IPS DF 6.9 (cell line): ENCODE measurements at regions not wholly inside any gene's neighbourhood (a gene's known extent, or its start where the extent isn't known, plus 50 kb on each side); places are given as distances from the start of the nearest gene placed in this dataset.

Source experiments
- DNase-seq: peaks from one replicate; pipeline ENCODE4 v3.0.0-alpha.2; 2013; ENCODE audit warnings: low read depth, low spot score
- H3K27ac ChIP-seq: one replicate; pipeline ENCODE4 v1.5.1; 2013; ENCODE audit warnings: low read length, control low read depth
- H3K27me3 ChIP-seq: 2 replicates; pipeline ENCODE4 v1.6.1; 2013; ENCODE audit warnings: mild to moderate bottlenecking, low read length; ENCODE audit not compliant: control insufficient read depth, insufficient read depth
- H3K36me3 ChIP-seq: 2 replicates; pipeline ENCODE4 v1.6.1; 2013; ENCODE audit warnings: low read length; ENCODE audit not compliant: control insufficient read depth, insufficient read depth
- H3K4me1 ChIP-seq: 2 replicates; pipeline ENCODE4 v1.6.1; 2013; ENCODE audit warnings: low read length; ENCODE audit not compliant: control insufficient read depth, insufficient read depth
- H3K4me3 ChIP-seq: 2 replicates; pipeline ENCODE4 v1.5.1; 2013; ENCODE audit warnings: mild to moderate bottlenecking, low read length
- H3K9me3 ChIP-seq: 2 replicates; pipeline ENCODE4 v1.6.1; 2013; ENCODE audit warnings: low read length, inconsistent platforms; ENCODE audit not compliant: control insufficient read depth, insufficient read depth
- WGBS: extraction: QIAGEN DNeasy Blood & Tissue Kit; methylation state at CpG from one replicate; pipeline ENCODE4 v1.1.7; 2013; ENCODE audit warnings: mixed read lengths, missing lambda C conversion rate; ENCODE audit not compliant: insufficient read length, insufficient coverage; 5-methylcytosine and 5-hydroxymethylcytosine counted together

GRCh38 chr16:79451196-79451816, 149.2 kb downstream of the MAF start:
- Histone ChIP-seq H3K4me1 (no peaks in the 10 kb centered on the region), H3K9me3 (no peaks in the 10 kb centered on the region), H3K27me3 (no peaks in the 10 kb centered on the region), H3K36me3 (no peaks in the 10 kb centered on the region), H3K27ac (no peak overlapping the region), H3K4me3 (no peak overlapping the region)
- no CpG with 5 or more reads among the region's 4 CpGs for WGBS
- no peak for DNase-seq

GRCh38 chr16:79449900-79450299, 150.6 kb downstream of the MAF start:
- no peak for DNase-seq
- Histone ChIP-seq H3K36me3 (no peaks in the 10 kb centered on the region), H3K4me1 (no peaks in the 10 kb centered on the region), H3K27me3 (no peaks in the 10 kb centered on the region), H3K27ac (no peak overlapping the region), H3K4me3 (no peak overlapping the region), H3K9me3 (no peaks in the 10 kb centered on the region)
- no CpG with 5 or more reads among the region's 6 CpGs for WGBS

GRCh38 chr16:79449067-79449769, 151.3 kb downstream of the MAF start:
- Histone ChIP-seq H3K4me1 (no peaks in the 10 kb centered on the region), H3K27me3 (no peaks in the 10 kb centered on the region), H3K27ac (no peak overlapping the region), H3K36me3 (no peaks in the 10 kb centered on the region), H3K9me3 (no peaks in the 10 kb centered on the region), H3K4me3 (no peak overlapping the region)
- no peak for DNase-seq
- WGBS, result no CpG with 5 or more reads among the region's 10 CpGs

GRCh38 chr16:79444572-79444971, 156.0 kb downstream of the MAF start:
- H3K36me3 ChIP-seq, result no peaks in the 10 kb centered on the region
- H3K4me3 ChIP-seq, result no peak overlapping the region
- H3K27ac ChIP-seq, result no peak overlapping the region
- H3K4me1 ChIP-seq, result no peaks in the 10 kb centered on the region
- WGBS, result no CpG with 5 or more reads among the region's 7 CpGs
- no peak for DNase-seq
- no peaks in the 10 kb centered on the region for H3K9me3 ChIP-seq
- no peaks in the 10 kb centered on the region for H3K27me3 ChIP-seq

- no peaks in the 10 kb centered on the region for H3K36me3 ChIP-seq
- H3K27ac ChIP-seq, result no peak overlapping the region
- no peaks in the 10 kb centered on the region for H3K9me3 ChIP-seq
- no CpG with 5 or more reads among the region's 2 CpGs for WGBS
- H3K4me3 ChIP-seq, result no peak overlapping the region
- DNase-seq, result no peak
- H3K27me3 ChIP-seq, result no peaks in the 10 kb centered on the region
- H3K4me1 ChIP-seq, result peaks cover 4% of the 10 kb centered on the region; the same call in 1 of the 2 replicates
These were observed 160.6 kb downstream of the MAF start for GRCh38 chr16:79439901-79440300.

GRCh38 chr16:79437764-79438751, 162.5 kb downstream of the MAF start:
- no peak for DNase-seq

GRCh38 chr16:79436885-79437284, 163.7 kb downstream of the MAF start:
- no CpG with 5 or more reads among the region's 5 CpGs for WGBS
- H3K4me3 ChIP-seq, result no peak overlapping the region
- no peak overlapping the region for H3K27ac ChIP-seq
- no peaks in the 10 kb centered on the region for H3K9me3 ChIP-seq
- no peak for DNase-seq
- no peaks in the 10 kb centered on the region for H3K36me3 ChIP-seq
- peaks cover 4% of the 10 kb centered on the region; the same call in 1 of the 2 replicates for H3K4me1 ChIP-seq
- H3K27me3 ChIP-seq, result no peaks in the 10 kb centered on the region

More at GRCh38 chr16:79437764-79438751, 162.5 kb downstream of the MAF start:
- no peaks in the 10 kb centered on the region for H3K36me3 ChIP-seq
- H3K4me1 ChIP-seq, result peaks cover 4% of the 10 kb centered on the region; the same call in 1 of the 2 replicates
- no CpG with 5 or more reads among the region's 31 CpGs for WGBS
- H3K27me3 ChIP-seq, result no peaks in the 10 kb centered on the region
- no peak overlapping the region for H3K4me3 ChIP-seq
- no peak overlapping the region for H3K27ac ChIP-seq
- no peaks in the 10 kb centered on the region for H3K9me3 ChIP-seq

GRCh38 chr16:79434771-79435170, 165.8 kb downstream of the MAF start:
- Histone ChIP-seq H3K27me3 (no peaks in the 10 kb centered on the region), H3K36me3 (no peaks in the 10 kb centered on the region), H3K9me3 (no peaks in the 10 kb centered on the region), H3K4me3 (no peak overlapping the region), H3K27ac (no peak overlapping the region), H3K4me1 (peaks cover 4% of the 10 kb centered on the region; the same call in 1 of the 2 replicates)
- no peak for DNase-seq
- WGBS, result no CpG with 5 or more reads among the region's 8 CpGs

- no CpG with 5 or more reads among the region's 2 CpGs for WGBS
- H3K27me3 ChIP-seq, result no peaks in the 10 kb centered on the region
- H3K4me1 ChIP-seq, result peaks cover 4% of the 10 kb centered on the region; the same call in 1 of the 2 replicates
These were observed 166.4 kb downstream of the MAF start for GRCh38 chr16:79434092-79434491.

GRCh38 chr16:79431923-79432322, 168.6 kb downstream of the MAF start:
- H3K4me3 ChIP-seq, result no peak overlapping the region
- no peaks in the 10 kb centered on the region for H3K36me3 ChIP-seq
- no peak overlapping the region for H3K27ac ChIP-seq
- H3K9me3 ChIP-seq, result no peaks in the 10 kb centered on the region
- DNase-seq, result no peak
- no peaks in the 10 kb centered on the region for H3K27me3 ChIP-seq
- no peaks in the 10 kb centered on the region for H3K4me1 ChIP-seq
- WGBS, result no CpG with 5 or more reads among the region's 4 CpGs

More at GRCh38 chr16:79434092-79434491, 166.4 kb downstream of the MAF start:
- H3K9me3 ChIP-seq, result no peaks in the 10 kb centered on the region
- no peak overlapping the region for H3K27ac ChIP-seq
- no peak for DNase-seq
- H3K36me3 ChIP-seq, result no peaks in the 10 kb centered on the region
- H3K4me3 ChIP-seq, result no peak overlapping the region
